Stimulated activated CD4-positive, alpha-beta T cell treated with anti-CD3 and anti-CD28 coated beads, Interleukin-4, amount 100 ng/mL, for 1 hour (primary cell): ENCODE measurements at regions not wholly inside any gene's neighbourhood (a gene's known extent, or its start where the extent isn't known, plus 50 kb on each side); places are given as distances from the start of the nearest gene placed in this dataset.
"Not testable (repeated sequence)": the region's sequence is repeated elsewhere in the genome, so short reads cannot be mapped to it uniquely, and the experiment has no call there.

Experiments
- DNase-seq: peaks from one replicate; pipeline ENCODE4 v3.0.0-alpha.2; 2020

DNA sequence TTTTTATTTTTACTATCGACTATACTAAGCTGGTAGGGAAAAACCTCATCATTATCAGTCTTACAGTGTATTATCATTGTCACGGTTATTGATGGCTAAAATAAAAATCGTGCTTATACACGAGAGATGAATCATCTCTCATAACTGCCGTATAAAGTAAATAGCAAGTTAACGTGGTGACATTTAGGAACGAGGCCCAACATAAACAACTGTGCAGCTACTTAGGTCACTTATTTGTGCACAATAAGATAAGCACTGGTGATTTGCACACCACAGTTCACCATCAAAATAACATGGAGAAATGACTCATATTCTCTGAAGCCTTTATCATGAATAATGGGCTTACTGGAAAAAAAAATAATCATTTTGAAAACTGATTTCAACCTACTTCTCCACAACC is 482.0 kb upstream of the TENM3 start:
- no peak for DNase-seq

- no peak for DNase-seq
These were observed 477.1 kb upstream of the TENM3 start for GRCh38 chr4:181766061-181766548.

DNA sequence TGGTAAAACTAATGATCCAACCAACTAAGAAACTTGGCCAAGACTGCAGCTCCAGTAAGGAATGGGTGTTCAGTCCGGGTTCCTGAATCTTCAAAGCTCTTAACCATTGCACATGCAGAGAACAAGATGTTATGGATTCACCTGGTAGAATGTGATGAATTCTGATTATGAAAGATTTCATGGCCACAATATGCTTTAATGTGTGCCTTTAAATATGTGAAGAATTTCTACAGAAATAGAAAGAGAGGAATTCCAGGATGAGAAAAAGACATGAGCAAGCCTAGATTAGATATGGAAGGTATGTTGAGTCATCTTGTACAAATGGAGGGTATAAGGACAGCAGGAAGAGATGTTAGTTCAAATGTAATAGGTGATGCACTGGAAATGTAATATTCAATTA is 472.2 kb upstream of the TENM3 start:
- no peak for DNase-seq

GRCh38 chr4:181775298-181775697 is 467.9 kb upstream of the TENM3 start:
- no peak for DNase-seq

DNA sequence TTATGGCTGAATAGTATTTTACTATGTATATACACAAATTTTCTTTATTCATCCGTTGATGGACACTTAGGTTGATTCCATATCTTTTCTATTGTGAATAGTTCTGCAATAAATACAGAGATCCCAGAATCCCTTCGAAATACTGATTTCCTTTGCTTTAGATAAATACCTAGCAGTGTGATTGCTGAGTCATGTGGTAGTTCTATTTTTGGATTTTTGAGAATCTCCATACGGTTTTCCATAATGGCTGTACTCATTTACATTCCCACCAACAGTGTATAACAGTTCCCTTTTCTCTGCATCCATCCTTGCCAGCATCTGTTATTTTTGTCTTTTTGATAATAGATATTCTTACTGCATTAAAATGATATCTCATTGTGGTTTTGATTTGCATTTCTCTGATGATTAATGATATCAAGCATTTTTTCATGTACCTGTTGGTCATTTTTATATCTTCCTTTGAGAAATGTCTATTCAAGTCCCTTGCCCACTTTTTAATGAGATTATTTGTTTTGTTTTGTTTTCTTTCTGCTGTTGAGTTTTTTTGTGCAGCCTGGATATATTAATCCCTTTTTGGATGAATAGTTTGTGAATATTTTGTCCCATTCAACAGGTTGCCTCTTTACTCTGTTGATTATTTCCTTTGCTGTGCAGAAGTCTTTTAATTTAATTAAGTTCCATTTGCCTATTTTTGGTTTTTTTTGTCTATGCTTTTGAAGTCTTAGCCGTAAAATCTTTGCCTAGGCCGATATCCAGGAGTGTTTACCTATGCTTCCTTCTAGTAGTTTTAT is 466.7 kb upstream of the TENM3 start:
- no peak for DNase-seq

DNA sequence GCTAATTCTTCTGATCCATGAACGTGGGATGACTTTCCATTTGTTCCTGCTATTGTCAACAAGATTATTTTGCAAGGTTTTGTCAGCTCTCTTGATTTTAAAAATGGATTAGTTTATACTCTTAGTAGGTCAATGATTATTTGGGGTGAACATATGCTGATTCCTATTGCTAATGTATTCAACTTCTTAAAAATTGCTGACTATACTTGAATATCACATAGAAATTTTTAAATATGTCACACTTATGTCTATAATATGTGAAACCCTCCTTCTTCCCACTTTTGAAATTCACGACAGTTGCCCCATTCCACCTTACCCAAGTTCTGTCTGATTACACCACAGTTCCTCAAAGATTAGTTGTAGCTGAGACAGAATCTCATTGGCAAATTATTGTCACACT is 465.7 kb upstream of the TENM3 start:
- no peak for DNase-seq

GRCh38 chr4:181784881-181785280 is 458.3 kb upstream of the TENM3 start:
- no peak for DNase-seq

- DNase-seq = no peak
These were observed 450.6 kb upstream of the TENM3 start for GRCh38 chr4:181792641-181793040.

DNA sequence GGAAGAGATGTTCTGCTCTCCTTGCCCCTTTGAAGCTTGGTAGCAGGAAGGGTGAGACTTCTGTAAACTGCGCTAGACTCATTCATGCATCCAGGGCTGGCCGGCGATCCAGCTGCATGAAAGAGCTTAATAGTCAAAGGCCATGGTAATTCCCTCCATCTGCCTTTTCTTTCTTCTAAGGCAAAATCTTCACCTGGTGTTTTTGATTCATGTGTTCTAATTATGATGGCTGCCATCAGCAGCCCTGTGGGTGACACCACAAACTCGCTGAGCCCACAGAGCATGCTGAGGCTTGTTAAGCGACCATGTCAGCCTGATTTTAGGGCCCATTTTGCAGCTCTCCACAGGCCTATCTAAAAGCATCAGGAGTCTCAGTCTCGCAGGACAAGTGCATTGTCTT is 450.1 kb upstream of the TENM3 start:
- DNase-seq = no peak

DNA sequence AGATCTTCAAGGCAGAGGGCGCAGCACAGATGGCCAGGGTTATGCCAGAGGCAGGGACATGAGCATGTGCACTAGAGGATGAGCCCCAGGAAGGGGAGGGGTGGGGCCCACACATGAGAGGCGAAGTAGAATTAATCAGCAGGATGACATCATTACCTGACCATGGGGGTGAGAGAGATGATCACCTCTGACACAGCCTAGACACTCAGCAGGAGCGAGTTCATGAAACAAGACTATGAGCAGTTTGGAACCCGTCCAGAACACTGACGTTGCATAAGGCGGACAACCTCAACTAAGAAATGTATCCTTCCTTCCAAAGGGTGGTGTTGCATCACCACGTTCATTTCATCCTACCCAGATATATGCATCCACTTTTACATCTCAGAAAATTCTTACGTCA is 446.7 kb upstream of the TENM3 start:
- no peak for DNase-seq

DNA sequence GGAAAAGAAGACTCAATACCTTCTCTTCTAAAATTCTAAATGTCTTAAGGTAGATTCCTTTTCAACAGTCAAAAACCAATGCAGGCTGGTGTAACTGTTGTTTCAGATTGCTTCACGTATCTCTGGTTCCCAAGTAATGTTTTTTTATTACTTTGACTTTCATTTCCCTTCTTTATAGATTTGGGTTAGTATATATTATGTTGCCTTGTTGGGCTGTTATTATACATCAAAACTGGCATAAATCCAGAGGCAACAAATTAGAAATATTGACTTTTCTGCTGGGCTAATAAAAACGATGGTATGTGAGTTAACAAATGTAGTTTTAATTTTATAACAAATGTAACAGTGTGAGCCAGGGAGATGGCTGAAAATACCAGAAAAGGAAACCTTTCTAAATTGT is 444.7 kb upstream of the TENM3 start:
- no peak for DNase-seq

- DNase-seq = no peak
These were observed 443.6 kb upstream of the TENM3 start for GRCh38 chr4:181799561-181800069.

GRCh38 chr4:181802207-181802606 is 441.0 kb upstream of the TENM3 start:
- no peak for DNase-seq

DNA sequence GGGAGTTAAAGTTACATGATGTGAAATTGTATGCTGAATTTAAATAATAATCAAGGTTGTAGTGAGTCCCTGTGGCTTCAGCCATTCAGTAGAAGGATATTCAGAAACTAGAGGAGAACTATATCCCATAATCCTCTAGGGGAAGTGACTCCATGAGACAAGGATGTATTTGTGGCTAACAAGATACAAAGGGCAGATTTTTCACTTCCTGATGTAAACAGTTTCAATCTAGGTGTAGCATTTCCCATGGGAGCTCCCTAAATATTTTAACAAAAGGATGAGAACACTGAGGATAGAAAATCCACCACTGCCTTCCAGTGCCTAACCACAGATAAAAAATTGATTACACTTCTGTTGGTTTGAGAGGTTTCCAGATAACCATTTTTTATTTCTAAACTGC is 435.4 kb upstream of the TENM3 start:
- DNase-seq = no peak

DNA sequence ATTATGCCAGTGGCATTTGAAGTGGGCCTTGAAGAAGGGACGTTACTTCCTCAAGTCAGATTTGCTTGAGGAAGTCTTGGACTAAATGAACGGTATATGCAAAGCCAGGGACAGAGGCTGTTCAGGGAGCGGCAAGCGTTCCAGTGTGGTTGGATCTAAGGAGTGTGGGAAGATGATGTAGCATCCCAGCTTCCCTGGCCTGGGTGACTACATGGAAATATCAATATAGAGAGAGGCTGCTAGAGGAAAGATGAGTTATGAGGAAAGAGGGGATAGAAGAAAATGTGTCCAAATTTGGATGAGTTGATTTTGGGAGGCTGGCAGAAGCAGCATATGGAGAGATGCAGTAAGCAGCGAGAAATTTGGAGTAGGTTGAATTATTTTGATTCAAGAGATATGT is 432.5 kb upstream of the TENM3 start:
- DNase-seq = no peak

DNA sequence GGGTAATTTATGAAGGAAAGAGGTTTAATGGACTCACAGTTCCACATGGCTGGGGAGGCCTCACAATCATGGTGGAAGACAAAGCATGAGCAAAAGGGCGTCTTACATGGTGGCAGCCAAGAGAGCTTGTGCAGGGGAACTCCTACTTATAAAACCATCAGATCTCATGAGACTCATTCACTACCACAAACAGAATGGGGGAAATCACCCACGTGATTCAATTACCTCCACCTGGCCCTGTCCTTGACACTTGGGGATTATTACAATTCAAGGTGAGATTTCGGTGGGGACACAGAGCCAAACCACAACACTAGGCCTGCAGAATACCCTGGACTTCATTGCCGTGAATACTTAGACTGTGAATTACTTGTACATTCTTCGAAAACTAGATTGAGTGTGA is 431.7 kb upstream of the TENM3 start:
- DNase-seq = not testable (repeated sequence)

DNA sequence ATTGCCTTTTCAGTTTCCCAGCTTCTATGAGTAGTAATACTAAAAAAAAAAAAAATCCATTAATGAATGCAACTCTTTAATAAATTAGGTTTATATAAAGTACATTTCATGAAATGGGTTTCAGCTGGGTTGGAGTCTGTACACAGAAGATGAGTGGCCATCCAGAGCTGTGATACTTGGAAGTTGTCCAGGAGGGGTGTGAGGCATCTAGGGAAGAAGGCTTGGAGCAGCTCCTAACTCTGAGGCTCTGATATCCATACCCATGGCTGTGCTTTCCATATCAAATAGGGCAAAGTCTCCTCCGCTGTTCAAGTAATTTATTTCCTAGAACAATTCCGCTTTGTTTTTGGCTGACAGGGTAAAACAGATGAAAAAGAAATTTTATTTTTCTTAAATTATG is 423.3 kb upstream of the TENM3 start:
- DNase-seq = no peak

GRCh38 chr4:181820553-181820952 is 422.6 kb upstream of the TENM3 start:
- no peak for DNase-seq

GRCh38 chr4:181821039-181822004 is 421.9 kb upstream of the TENM3 start:
- no peak for DNase-seq

- no peak for DNase-seq
These were observed 421.2 kb upstream of the TENM3 start for GRCh38 chr4:181822005-181822375.

DNA sequence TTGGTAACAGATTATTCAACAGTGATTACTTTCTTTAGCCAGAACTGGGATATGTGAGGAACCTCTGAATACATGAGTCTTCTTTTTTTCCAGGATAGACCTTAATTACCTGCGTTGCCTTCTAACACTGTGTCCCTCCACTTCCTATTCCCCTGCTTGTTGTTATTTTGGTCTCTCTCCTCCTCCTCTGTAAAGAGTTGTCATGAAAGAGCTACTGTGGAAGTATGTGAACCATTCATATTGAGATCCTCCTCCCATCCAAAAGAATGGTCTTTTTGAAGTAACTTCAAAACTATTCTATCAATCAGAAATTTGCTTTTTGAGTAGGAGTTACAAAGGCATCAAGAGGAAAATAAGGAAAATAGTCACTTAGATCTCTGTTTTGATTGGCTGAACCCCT is 420.0 kb upstream of the TENM3 start:
- DNase-seq = no peak

- no peak for DNase-seq
These were observed 419.6 kb upstream of the TENM3 start for GRCh38 chr4:181823645-181824044.

DNA sequence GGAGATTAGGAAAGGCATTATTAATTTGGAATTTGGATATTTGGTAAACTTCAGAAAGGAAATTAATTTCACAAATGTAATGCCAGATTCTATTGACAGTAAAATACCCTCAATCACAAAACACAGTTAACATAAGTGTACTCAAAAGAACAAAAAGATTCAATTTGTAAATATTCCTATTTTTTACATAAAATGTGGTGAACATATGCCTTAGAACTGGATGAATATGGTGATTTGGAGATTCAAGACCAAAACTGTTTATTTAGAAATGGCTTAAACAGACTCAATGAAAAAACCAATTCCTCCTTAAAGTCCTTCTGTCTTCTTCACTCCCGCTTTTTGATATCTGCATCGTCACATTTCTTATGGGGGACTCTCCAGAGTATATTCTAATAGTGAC is 417.6 kb upstream of the TENM3 start:
- DNase-seq = no peak

- no peak for DNase-seq
These were observed 416.0 kb upstream of the TENM3 start for GRCh38 chr4:181827246-181827645.
